ENCODE measurements at regions not wholly inside any gene's neighbourhood (a gene's known extent, or its start where the extent isn't known, plus 50 kb on each side); places are given as distances from the start of the nearest gene placed in this dataset.

DNA sequence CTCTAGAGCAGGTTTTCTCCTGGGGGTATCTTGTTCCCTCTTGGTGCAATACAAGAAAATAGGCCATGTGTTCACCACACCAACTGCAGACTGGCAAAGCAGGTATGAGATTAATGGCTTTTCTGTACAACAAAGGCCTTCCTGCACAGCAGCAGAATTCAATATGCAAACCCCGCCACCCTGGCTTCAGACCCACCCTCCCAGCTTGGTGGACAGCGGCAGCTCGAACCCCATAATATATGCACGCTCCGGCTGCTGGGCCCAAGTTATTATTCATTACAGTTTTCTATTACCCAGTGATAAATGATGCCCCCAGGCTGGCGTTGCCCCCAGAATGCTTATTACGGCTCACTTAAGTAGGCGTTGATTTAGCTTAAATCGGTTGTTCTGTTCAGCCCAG is 144.2 kb downstream of the RRAGC start (continued):
- TF ChIP-seq, protein P1, sequence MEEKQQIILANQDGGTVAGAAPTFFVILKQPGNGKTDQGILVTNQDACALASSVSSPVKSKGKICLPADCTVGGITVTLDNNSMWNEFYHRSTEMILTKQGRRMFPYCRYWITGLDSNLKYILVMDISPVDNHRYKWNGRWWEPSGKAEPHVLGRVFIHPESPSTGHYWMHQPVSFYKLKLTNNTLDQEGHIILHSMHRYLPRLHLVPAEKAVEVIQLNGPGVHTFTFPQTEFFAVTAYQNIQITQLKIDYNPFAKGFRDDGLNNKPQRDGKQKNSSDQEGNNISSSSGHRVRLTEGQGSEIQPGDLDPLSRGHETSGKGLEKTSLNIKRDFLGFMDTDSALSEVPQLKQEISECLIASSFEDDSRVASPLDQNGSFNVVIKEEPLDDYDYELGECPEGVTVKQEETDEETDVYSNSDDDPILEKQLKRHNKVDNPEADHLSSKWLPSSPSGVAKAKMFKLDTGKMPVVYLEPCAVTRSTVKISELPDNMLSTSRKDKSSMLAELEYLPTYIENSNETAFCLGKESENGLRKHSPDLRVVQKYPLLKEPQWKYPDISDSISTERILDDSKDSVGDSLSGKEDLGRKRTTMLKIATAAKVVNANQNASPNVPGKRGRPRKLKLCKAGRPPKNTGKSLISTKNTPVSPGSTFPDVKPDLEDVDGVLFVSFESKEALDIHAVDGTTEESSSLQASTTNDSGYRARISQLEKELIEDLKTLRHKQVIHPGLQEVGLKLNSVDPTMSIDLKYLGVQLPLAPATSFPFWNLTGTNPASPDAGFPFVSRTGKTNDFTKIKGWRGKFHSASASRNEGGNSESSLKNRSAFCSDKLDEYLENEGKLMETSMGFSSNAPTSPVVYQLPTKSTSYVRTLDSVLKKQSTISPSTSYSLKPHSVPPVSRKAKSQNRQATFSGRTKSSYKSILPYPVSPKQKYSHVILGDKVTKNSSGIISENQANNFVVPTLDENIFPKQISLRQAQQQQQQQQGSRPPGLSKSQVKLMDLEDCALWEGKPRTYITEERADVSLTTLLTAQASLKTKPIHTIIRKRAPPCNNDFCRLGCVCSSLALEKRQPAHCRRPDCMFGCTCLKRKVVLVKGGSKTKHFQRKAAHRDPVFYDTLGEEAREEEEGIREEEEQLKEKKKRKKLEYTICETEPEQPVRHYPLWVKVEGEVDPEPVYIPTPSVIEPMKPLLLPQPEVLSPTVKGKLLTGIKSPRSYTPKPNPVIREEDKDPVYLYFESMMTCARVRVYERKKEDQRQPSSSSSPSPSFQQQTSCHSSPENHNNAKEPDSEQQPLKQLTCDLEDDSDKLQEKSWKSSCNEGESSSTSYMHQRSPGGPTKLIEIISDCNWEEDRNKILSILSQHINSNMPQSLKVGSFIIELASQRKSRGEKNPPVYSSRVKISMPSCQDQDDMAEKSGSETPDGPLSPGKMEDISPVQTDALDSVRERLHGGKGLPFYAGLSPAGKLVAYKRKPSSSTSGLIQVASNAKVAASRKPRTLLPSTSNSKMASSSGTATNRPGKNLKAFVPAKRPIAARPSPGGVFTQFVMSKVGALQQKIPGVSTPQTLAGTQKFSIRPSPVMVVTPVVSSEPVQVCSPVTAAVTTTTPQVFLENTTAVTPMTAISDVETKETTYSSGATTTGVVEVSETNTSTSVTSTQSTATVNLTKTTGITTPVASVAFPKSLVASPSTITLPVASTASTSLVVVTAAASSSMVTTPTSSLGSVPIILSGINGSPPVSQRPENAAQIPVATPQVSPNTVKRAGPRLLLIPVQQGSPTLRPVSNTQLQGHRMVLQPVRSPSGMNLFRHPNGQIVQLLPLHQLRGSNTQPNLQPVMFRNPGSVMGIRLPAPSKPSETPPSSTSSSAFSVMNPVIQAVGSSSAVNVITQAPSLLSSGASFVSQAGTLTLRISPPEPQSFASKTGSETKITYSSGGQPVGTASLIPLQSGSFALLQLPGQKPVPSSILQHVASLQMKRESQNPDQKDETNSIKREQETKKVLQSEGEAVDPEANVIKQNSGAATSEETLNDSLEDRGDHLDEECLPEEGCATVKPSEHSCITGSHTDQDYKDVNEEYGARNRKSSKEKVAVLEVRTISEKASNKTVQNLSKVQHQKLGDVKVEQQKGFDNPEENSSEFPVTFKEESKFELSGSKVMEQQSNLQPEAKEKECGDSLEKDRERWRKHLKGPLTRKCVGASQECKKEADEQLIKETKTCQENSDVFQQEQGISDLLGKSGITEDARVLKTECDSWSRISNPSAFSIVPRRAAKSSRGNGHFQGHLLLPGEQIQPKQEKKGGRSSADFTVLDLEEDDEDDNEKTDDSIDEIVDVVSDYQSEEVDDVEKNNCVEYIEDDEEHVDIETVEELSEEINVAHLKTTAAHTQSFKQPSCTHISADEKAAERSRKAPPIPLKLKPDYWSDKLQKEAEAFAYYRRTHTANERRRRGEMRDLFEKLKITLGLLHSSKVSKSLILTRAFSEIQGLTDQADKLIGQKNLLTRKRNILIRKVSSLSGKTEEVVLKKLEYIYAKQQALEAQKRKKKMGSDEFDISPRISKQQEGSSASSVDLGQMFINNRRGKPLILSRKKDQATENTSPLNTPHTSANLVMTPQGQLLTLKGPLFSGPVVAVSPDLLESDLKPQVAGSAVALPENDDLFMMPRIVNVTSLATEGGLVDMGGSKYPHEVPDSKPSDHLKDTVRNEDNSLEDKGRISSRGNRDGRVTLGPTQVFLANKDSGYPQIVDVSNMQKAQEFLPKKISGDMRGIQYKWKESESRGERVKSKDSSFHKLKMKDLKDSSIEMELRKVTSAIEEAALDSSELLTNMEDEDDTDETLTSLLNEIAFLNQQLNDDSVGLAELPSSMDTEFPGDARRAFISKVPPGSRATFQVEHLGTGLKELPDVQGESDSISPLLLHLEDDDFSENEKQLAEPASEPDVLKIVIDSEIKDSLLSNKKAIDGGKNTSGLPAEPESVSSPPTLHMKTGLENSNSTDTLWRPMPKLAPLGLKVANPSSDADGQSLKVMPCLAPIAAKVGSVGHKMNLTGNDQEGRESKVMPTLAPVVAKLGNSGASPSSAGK (IDR thresholded peaks at IDR 0.05), result no peak
- TF ChIP-seq ESRRB (CRISPR knock-in tag; IDR thresholded peaks at IDR 0.05; ENCODE audit: borderline replicate concordance) (no peak), RBM15 (IDR thresholded peaks at IDR 0.05; ENCODE audit: insufficient read depth, low read length) (no peak), YBX1 (IDR thresholded peaks at IDR 0.05) (no peak), ZNF316 (IDR thresholded peaks at IDR 0.05) (no peak), PTRF (tag; IDR thresholded peaks at IDR 0.05) (no peak), TAL1 (IDR thresholded peaks at IDR 0.05) (no peak), FUS (optimal IDR thresholded peaks at IDR 0.05; ENCODE audit: low read depth, low read length) (no peak), FOXJ2 (tag; IDR thresholded peaks at IDR 0.05) (no peak)
- TF ChIP-seq, protein P2, sequence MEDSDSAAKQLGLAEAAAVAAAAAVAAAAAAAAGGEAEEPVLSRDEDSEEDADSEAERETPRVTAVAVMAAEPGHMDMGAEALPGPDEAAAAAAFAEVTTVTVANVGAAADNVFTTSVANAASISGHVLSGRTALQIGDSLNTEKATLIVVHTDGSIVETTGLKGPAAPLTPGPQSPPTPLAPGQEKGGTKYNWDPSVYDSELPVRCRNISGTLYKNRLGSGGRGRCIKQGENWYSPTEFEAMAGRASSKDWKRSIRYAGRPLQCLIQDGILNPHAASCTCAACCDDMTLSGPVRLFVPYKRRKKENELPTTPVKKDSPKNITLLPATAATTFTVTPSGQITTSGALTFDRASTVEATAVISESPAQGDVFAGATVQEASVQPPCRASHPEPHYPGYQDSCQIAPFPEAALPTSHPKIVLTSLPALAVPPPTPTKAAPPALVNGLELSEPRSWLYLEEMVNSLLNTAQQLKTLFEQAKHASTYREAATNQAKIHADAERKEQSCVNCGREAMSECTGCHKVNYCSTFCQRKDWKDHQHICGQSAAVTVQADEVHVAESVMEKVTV (CRISPR knock-in tag; IDR thresholded peaks at IDR 0.05), result no peak
- TF ChIP-seq, protein P3, sequence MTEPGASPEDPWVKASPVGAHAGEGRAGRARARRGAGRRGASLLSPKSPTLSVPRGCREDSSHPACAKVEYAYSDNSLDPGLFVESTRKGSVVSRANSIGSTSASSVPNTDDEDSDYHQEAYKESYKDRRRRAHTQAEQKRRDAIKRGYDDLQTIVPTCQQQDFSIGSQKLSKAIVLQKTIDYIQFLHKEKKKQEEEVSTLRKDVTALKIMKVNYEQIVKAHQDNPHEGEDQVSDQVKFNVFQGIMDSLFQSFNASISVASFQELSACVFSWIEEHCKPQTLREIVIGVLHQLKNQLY (CRISPR knock-in tag; conservative IDR thresholded peaks at IDR 0.05), result no peak

All from K562 (cell line).